Uterus (tissue), 3 donors: ENCODE measurements at regions not wholly inside any gene's neighbourhood (a gene's known extent, or its start where the extent isn't known, plus 50 kb on each side); places are given as distances from the start of the nearest gene placed in this dataset.

Experiments used
- DNase-seq, 2 donors: peaks; one replicate each; pipeline ENCODE4 v3.0.0-alpha.2; 2019 to 2020
- H3K27ac ChIP-seq, 2 donors: fragments of 200-600 bp; sonication (generic); 1 replicate in 1 of 2; 2 replicates in 1 of 2; pipeline ENCODE4 v1.5.1; 2016 to 2018
- H3K27me3 ChIP-seq, 2 donors: fragments of 200-600 bp; sonication (generic); one replicate each; pipeline ENCODE4 v1.5.1; 2018 to 2019; ENCODE audit warnings: control low read depth in 1 of 2
- H3K36me3 ChIP-seq, 2 donors: fragments of 200-600 bp; sonication (generic); one replicate each; pipeline ENCODE4 v1.5.1; 2019; ENCODE audit warnings: control low read depth in 1 of 2
- H3K4me1 ChIP-seq, 2 donors: fragments of 200-600 bp; sonication (generic); one replicate each; pipeline ENCODE4 v1.5.1; 2018 to 2019; ENCODE audit warnings: control low read depth in 1 of 2
- H3K4me3 ChIP-seq, 2 donors: fragments of 200-600 bp; sonication (generic); 1 replicate in 1 of 2; 2 replicates in 1 of 2; pipeline ENCODE4 v1.5.1; 2018 to 2019; ENCODE audit warnings: mild to moderate bottlenecking in 1 of 2
- H3K9me3 ChIP-seq, 2 donors: fragments of 200-600 bp; sonication (generic); one replicate each; pipeline ENCODE4 v1.5.1; 2019; ENCODE audit warnings: control low read depth in 1 of 2
- CTCF ChIP-seq, 4 experiments: fragments of 200-600 bp in 2 of 4; fragments of 450-650 bp in 2 of 4; sonication (generic) in 2 of 4; IDR thresholded peaks; one replicate each; pipeline ENCODE4 v1.5.1; 2016 to 2019; ENCODE audit warnings: antibody characterized with exemption in 4 of 4, mild to moderate bottlenecking in 2 of 4, moderate library complexity in 1 of 4
- POLR2A ChIP-seq, 2 donors: fragments of 450-650 bp; IDR thresholded peaks; one replicate each; pipeline ENCODE4 v1.6.1; 2016; ENCODE audit warnings: antibody characterized with exemption in 2 of 2, mild to moderate bottlenecking in 1 of 2, moderate library complexity in 1 of 2
- intact Hi-C: fragments of 100-400 bp; cut with DNase I; formaldehyde crosslinking; loops from one replicate; pipeline ENCODE4 v1.15.1; 2023; ENCODE audit warnings: low total_unique reads
- donor health status: DM: yes; HTN: yes; CAD: no.

- H3K27me3 ChIP-seq, result no peaks in the 10 kb centered on the region
- no peak overlapping the region for H3K27ac ChIP-seq
- intact Hi-C loops, result no loop called here
- DNase-seq, result no peak
- no peaks in the 10 kb centered on the region for H3K4me1 ChIP-seq
- H3K4me3 ChIP-seq, result no peak overlapping the region
- H3K9me3 ChIP-seq, result no peaks in the 10 kb centered on the region
- H3K36me3 ChIP-seq, result no peaks in the 10 kb centered on the region
- TF ChIP-seq CTCF (IDR thresholded peaks at IDR 0.05) (no peak), POLR2A (IDR thresholded peaks at IDR 0.05) (no peak)
Measured at GRCh38 chr3:145116769-145117168, 1044.2 kb downstream of the PLOD2 start.

- no peaks in the 10 kb centered on the region for H3K27me3 ChIP-seq
Measured at GRCh38 chr3:145118303-145118702, 1042.7 kb downstream of the PLOD2 start.

GRCh38 chr3:145124900-145125678, 1035.9 kb downstream of the PLOD2 start:
- intact Hi-C loops, result no loop called here
- Histone ChIP-seq H3K4me3 (no peak overlapping the region), H3K4me1 (no peaks in the 10 kb centered on the region), H3K9me3 (no peaks in the 10 kb centered on the region), H3K36me3 (no peaks in the 10 kb centered on the region), H3K27ac (no peak overlapping the region), H3K27me3 (no peaks in the 10 kb centered on the region)
- DNase-seq, result no peak
- no peak for TF ChIP-seq CTCF (IDR thresholded peaks at IDR 0.05)
- no peak for TF ChIP-seq POLR2A (IDR thresholded peaks at IDR 0.05)

More at GRCh38 chr3:145118303-145118702, 1042.7 kb downstream of the PLOD2 start:
- Histone ChIP-seq H3K4me3 (no peak overlapping the region), H3K4me1 (no peaks in the 10 kb centered on the region), H3K36me3 (no peaks in the 10 kb centered on the region), H3K9me3 (no peaks in the 10 kb centered on the region), H3K27ac (no peak overlapping the region)
- intact Hi-C loops, result no loop called here
- no peak for TF ChIP-seq POLR2A (IDR thresholded peaks at IDR 0.05)
- no peak for TF ChIP-seq CTCF (IDR thresholded peaks at IDR 0.05)
- no peak for DNase-seq

- intact Hi-C loops, result no loop called here
- TF ChIP-seq POLR2A (IDR thresholded peaks at IDR 0.05) (no peak), CTCF (IDR thresholded peaks at IDR 0.05) (no peak)
- Histone ChIP-seq H3K9me3 (no peaks in the 10 kb centered on the region), H3K27me3 (no peaks in the 10 kb centered on the region), H3K27ac (no peak overlapping the region), H3K4me1 (no peaks in the 10 kb centered on the region), H3K4me3 (no peak overlapping the region), H3K36me3 (no peaks in the 10 kb centered on the region)
- no peak for DNase-seq
Measured at GRCh38 chr3:145133281-145133680, 1027.7 kb downstream of the PLOD2 start.

- Histone ChIP-seq H3K27me3 (no peaks in the 10 kb centered on the region), H3K4me1 (no peaks in the 10 kb centered on the region), H3K4me3 (no peak overlapping the region), H3K9me3 (no peaks in the 10 kb centered on the region), H3K36me3 (no peaks in the 10 kb centered on the region), H3K27ac (no peak overlapping the region)
- intact Hi-C loops, result no loop called here
- no peak for TF ChIP-seq POLR2A (IDR thresholded peaks at IDR 0.05)
- TF ChIP-seq CTCF (IDR thresholded peaks at IDR 0.05), result no peak
- DNase-seq, result no peak
Measured at GRCh38 chr3:145134738-145135137, 1026.2 kb downstream of the PLOD2 start.
